Smooth muscle cell (in vitro differentiated cells): ENCODE measurements at regions not wholly inside any gene's neighbourhood (a gene's known extent, or its start where the extent isn't known, plus 50 kb on each side); places are given as distances from the start of the nearest gene placed in this dataset.

Source experiments
- DNase-seq: peaks from one replicate; lab custom pipeline; 2025; ENCODE audit not compliant: unreplicated experiment; lab: John Stamatoyannopoulos, UW
- H2AFZ ChIP-seq: fragments of 200-600 bp; sonication (generic); 2 replicates; pipeline ENCODE4 v1.6.0; 2016; ENCODE audit warnings: antibody characterized with exemption, low read depth, mild to moderate bottlenecking
- H3F3A ChIP-seq: fragments of 200-600 bp; sonication (generic); 2 replicates; pipeline ENCODE4 v1.6.0; 2017; ENCODE audit warnings: antibody characterized with exemption, low read depth
- H3K27ac ChIP-seq: fragments of 200-600 bp; sonication (generic); 2 replicates; pipeline ENCODE4 v1.5.1; 2016; ENCODE audit warnings: low read depth, mild to moderate bottlenecking
- H3K27me3 ChIP-seq: fragments of 200-600 bp; sonication (generic); 2 replicates; pipeline ENCODE4 v1.6.1; 2016; ENCODE audit warnings: low read depth, mild to moderate bottlenecking
- H3K36me3 ChIP-seq: fragments of 200-600 bp; sonication (generic); 2 replicates; pipeline ENCODE4 v1.5.1; 2016; ENCODE audit warnings: low read depth
- H3K4me1 ChIP-seq: fragments of 200-600 bp; sonication (generic); 2 replicates; pipeline ENCODE4 v1.5.1; 2016; ENCODE audit warnings: low read depth
- H3K4me2 ChIP-seq: fragments of 200-600 bp; sonication (generic); 2 replicates; pipeline ENCODE4 v1.6.0; 2016; ENCODE audit warnings: mild to moderate bottlenecking
- H3K4me3 ChIP-seq: fragments of 200-600 bp; sonication (generic); 2 replicates; pipeline ENCODE4 v1.5.1; 2016; ENCODE audit warnings: mild to moderate bottlenecking
- H3K79me2 ChIP-seq: fragments of 200-600 bp; sonication (generic); 2 replicates; pipeline ENCODE4 v1.6.0; 2016; ENCODE audit warnings: low read depth, mild to moderate bottlenecking
- H3K9ac ChIP-seq: fragments of 200-600 bp; sonication (generic); 2 replicates; pipeline ENCODE4 v1.6.0; 2016; ENCODE audit warnings: low read depth
- H3K9me3 ChIP-seq: fragments of 200-600 bp; sonication (generic); replicated peaks from 2 replicates; pipeline ENCODE4 v1.5.1; 2016; ENCODE audit warnings: low read depth
- H4K20me1 ChIP-seq: fragments of 200-600 bp; sonication (generic); 2 replicates; pipeline ENCODE4 v1.6.0; 2016; ENCODE audit warnings: low read depth
- WGBS: methylation state at CpG from one replicate; pipeline ENCODE4 v1.1.7; 2016; ENCODE audit warnings: low lambda C conversion rate; 5-methylcytosine and 5-hydroxymethylcytosine counted together
- TF ChIP-seq, protein P1 (sequence below): fragments of 200-600 bp; sonication (generic); IDR thresholded peaks from 2 replicates; pipeline ENCODE4 v1.5.1; 2017; ENCODE audit warnings: borderline replicate concordance, mild to moderate bottlenecking, antibody characterized with exemption; ENCODE audit not compliant: insufficient read depth, poor library complexity, severe bottlenecking

DNA sequence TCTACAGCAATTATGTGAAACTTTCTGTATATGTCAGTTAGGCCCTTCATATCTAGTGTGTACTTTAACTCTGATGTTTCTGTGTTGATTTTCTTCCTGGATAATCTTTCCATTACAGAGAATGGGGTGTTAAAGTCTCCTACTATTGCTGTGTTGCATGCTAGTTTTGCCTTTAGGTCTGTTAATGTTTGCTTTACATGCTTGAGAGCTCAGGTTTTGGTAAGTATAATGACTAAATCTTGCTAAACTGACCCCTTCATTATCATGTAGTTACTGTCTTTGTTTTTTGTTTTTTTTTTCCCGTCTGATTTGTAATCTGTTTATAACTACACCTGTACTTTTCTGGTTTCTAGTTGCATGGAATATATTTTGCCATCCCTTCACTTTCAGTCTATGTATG is 63.6 kb upstream of the UGT2B15 start:
- Histone ChIP-seq H3K79me2 (no peaks in the 10 kb centered on the region), H3K27me3 (no peaks in the 10 kb centered on the region), H3K4me3 (peak overlapping the region; percentile 36), H3K4me1 (no peaks in the 10 kb centered on the region), H4K20me1 (no peaks in the 10 kb centered on the region), H3K36me3 (no peaks in the 10 kb centered on the region), H3F3A (no peaks in the 10 kb centered on the region), H3K27ac (no peak overlapping the region), H3K9ac (no peak overlapping the region), H3K4me2 (no peak overlapping the region), H2AFZ (no peak overlapping the region), H3K9me3 (no peaks in the 10 kb centered on the region)
- WGBS, result 93% methylated on average over 1 of the region's 1 CpG
- TF ChIP-seq, protein P1, sequence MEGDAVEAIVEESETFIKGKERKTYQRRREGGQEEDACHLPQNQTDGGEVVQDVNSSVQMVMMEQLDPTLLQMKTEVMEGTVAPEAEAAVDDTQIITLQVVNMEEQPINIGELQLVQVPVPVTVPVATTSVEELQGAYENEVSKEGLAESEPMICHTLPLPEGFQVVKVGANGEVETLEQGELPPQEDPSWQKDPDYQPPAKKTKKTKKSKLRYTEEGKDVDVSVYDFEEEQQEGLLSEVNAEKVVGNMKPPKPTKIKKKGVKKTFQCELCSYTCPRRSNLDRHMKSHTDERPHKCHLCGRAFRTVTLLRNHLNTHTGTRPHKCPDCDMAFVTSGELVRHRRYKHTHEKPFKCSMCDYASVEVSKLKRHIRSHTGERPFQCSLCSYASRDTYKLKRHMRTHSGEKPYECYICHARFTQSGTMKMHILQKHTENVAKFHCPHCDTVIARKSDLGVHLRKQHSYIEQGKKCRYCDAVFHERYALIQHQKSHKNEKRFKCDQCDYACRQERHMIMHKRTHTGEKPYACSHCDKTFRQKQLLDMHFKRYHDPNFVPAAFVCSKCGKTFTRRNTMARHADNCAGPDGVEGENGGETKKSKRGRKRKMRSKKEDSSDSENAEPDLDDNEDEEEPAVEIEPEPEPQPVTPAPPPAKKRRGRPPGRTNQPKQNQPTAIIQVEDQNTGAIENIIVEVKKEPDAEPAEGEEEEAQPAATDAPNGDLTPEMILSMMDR, result no peak
- DNase-seq, result no peak

DNA sequence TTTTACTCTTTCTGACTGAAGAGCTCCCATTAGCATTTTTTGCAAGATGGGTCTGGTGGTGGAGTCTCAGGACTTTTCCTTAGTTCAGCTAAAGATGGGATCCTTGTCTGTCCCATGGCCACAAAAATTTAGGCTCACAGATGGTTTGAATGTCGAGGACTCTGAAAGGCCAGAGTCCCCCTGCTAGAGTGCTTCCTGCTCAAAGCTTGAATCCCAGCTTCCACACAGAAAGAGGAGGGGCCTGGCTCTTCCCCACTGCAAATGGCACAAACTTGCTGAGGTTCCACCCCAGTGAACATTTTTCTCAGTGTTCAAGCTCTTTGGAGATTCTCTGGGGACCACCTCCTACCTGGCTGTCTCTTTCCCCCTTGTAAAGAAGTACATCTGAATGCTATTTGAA is 64.7 kb upstream of the UGT2B15 start:
- no peaks in the 10 kb centered on the region for H3F3A ChIP-seq
- H3K9me3 ChIP-seq, result no peaks in the 10 kb centered on the region
- H3K36me3 ChIP-seq, result no peaks in the 10 kb centered on the region
- peak overlapping the region; percentile 36 for H3K4me3 ChIP-seq
- WGBS, result 79% methylated on average over 1 of the region's 1 CpG
- H3K27ac ChIP-seq, result no peak overlapping the region
- H4K20me1 ChIP-seq, result no peaks in the 10 kb centered on the region
- no peaks in the 10 kb centered on the region for H3K4me1 ChIP-seq
- TF ChIP-seq, protein P1, result no peak
- H3K4me2 ChIP-seq, result no peak overlapping the region
- H3K79me2 ChIP-seq, result no peaks in the 10 kb centered on the region
- H2AFZ ChIP-seq, result no peak overlapping the region
- no peak for DNase-seq
- H3K27me3 ChIP-seq, result no peaks in the 10 kb centered on the region
- H3K9ac ChIP-seq, result no peak overlapping the region

DNA sequence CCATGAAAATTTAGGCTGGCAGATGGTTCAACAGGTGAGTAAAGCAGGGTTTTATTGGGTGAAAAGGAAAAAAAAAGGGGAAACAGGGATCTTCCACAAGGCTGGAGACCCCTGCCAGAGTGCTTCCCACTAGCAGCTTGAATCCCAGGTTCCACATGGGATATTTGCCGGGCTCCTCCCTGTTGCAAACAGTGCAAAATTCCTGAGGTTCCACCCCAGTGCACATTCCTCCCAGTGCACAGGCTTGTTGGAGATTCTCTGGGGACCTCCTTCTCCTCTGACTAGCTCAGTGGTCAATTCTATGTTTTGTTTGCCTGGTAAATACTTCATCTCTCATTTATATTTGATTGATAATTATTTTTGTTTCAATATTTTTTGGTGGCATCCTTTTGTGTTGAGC is 66.4 kb upstream of the UGT2B15 start:
- Histone ChIP-seq H3K79me2 (no peaks in the 10 kb centered on the region), H3K4me3 (no peak overlapping the region), H3K4me2 (no peak overlapping the region), H4K20me1 (no peaks in the 10 kb centered on the region), H3K4me1 (no peaks in the 10 kb centered on the region), H3F3A (no peaks in the 10 kb centered on the region), H2AFZ (no peak overlapping the region), H3K36me3 (no peaks in the 10 kb centered on the region), H3K9me3 (no peaks in the 10 kb centered on the region), H3K9ac (no peak overlapping the region), H3K27me3 (no peaks in the 10 kb centered on the region), H3K27ac (no peak overlapping the region)
- TF ChIP-seq, protein P1, result no peak
- no peak for DNase-seq
- 80% methylated on average over 1 of the region's 1 CpG for WGBS

DNA sequence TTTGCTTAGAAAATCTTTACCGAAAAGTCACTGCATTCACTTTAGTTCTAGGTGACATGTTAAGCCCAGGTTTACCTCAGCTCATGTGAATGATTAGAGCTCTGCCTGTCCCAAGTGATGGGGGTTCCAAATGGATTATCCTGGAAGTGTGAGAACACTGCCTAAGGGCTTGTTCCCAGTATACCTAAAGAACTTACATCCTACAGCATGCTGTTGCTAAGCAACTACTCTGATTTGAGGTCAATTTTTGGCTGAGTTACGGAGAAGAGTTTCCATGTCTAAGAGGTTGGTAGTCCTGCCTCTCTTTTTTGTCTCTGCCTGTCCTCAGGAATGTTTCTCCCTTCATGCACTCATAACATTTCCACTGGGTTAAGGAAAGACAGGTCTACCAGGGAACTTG is 67.6 kb upstream of the UGT2B15 start:
- Histone ChIP-seq H3K79me2 (no peaks in the 10 kb centered on the region), H3K27me3 (no peaks in the 10 kb centered on the region), H3K27ac (no peak overlapping the region), H3K4me3 (no peak overlapping the region), H3K4me1 (no peaks in the 10 kb centered on the region), H3F3A (no peaks in the 10 kb centered on the region), H4K20me1 (no peaks in the 10 kb centered on the region), H3K36me3 (no peaks in the 10 kb centered on the region), H3K9ac (no peak overlapping the region), H3K4me2 (no peak overlapping the region), H3K9me3 (no peaks in the 10 kb centered on the region), H2AFZ (no peak overlapping the region)
- TF ChIP-seq, protein P1, result no peak
- no peak for DNase-seq
- 89% methylated on average over 2 of the region's 2 CpGs for WGBS
